H1 (cell line): ENCODE measurements at regions not wholly inside any gene's neighbourhood (a gene's known extent, or its start where the extent isn't known, plus 50 kb on each side); places are given as distances from the start of the nearest gene placed in this dataset.

ENCODE experiments used
- ASH2L ChIP-seq: fragments of 200-600, 300-600 bp; sonication (generic); IDR thresholded peaks from one replicate; pipeline ENCODE4 v1.7.1; 2017; ENCODE audit warnings: low read length
- CBX8 ChIP-seq: fragments of 300-800, 300-1000 bp; sonication (generic); IDR thresholded peaks from 2 replicates; pipeline ENCODE4 v1.7.1; 2016; ENCODE audit warnings: low read depth, low read length, borderline replicate concordance
- CHD7 ChIP-seq: fragments of 300-600 bp; sonication (generic); IDR thresholded peaks from 2 replicates; pipeline ENCODE4 v1.7.1; 2012; ENCODE audit warnings: low read length, moderate library complexity, mild to moderate bottlenecking, inconsistent platforms; ENCODE audit not compliant: insufficient replicate concordance
- CREB1 ChIP-seq: IDR thresholded peaks from 2 replicates; pipeline ENCODE4 v1.6.1; 2012; ENCODE audit warnings: inconsistent platforms
- PHF8 ChIP-seq: fragments of 200-600 bp; sonication (generic); conservative IDR thresholded peaks from 2 replicates; pipeline ENCODE4 v1.7.1; 2012; ENCODE audit warnings: low read depth, mild to moderate bottlenecking, inconsistent platforms, low read length, moderate library complexity
- POLR2AphosphoS5 ChIP-seq: IDR thresholded peaks from 2 replicates; pipeline ENCODE4 v1.6.1; 2011; ENCODE audit warnings: low read depth, low read length
- SP1 ChIP-seq: IDR thresholded peaks from 2 replicates; pipeline ENCODE4 v1.6.1; 2011; ENCODE audit warnings: low read depth, low read length
- TCF12 ChIP-seq: IDR thresholded peaks from 2 replicates; pipeline ENCODE4 v1.6.1; 2011; ENCODE audit warnings: low read depth, mild to moderate bottlenecking, low read length
- ZNF274 ChIP-seq: IDR thresholded peaks from 2 replicates; pipeline ENCODE4 v1.7.0; 2012; ENCODE audit warnings: low read length, borderline replicate concordance; ENCODE audit errors: extremely low read depth

GRCh38 chr1:191876631-191877030 lies 281.6 kb upstream of the RGS18 start (continued):
- TF ChIP-seq CHD7, result no peak
- TF ChIP-seq POLR2AphosphoS5, result no peak
- no peak for TF ChIP-seq ASH2L
- no peak for TF ChIP-seq PHF8
- no peak for TF ChIP-seq CBX8
- TF ChIP-seq SP1, result no peak
- no peak for TF ChIP-seq ZNF274
- no peak for TF ChIP-seq CREB1
- TF ChIP-seq TCF12, result no peak
- TF ChIP-seq, all 59 proteins: peak for 0
